Heart right ventricle (tissue), 16 donors: ENCODE measurements at regions not wholly inside any gene's neighbourhood (a gene's known extent, or its start where the extent isn't known, plus 50 kb on each side); places are given as distances from the start of the nearest gene placed in this dataset.

Experiments
- ATAC-seq, 8 donors: fragments of 200-7000 bp; cut with Tn5 transposase; one replicate each; pipeline ENCODE4 v1.9.1; 2020; ENCODE audit warnings: mild to moderate bottlenecking in 8 of 8, moderate library complexity in 8 of 8, moderate number of reproducible peaks in 1 of 8
- DNase-seq, 2 donors: peaks; one replicate each; pipeline ENCODE4 v3.0.0-alpha.2; 2020
- H3K27ac ChIP-seq, 10 donors: fragments of 200-600 bp; sonication (generic) in 2 of 10; one replicate each; pipeline versions ENCODE4 v1.5.0 to v1.8.0; 2020 to 2022; ENCODE audit warnings: mild to moderate bottlenecking in 3 of 10
- H3K27me3 ChIP-seq, 7 donors: fragments of 200-600 bp; one replicate each; pipeline ENCODE4 v1.8.0; 2021 to 2022; ENCODE audit warnings: mild to moderate bottlenecking in 2 of 7
- H3K36me3 ChIP-seq, 9 donors: fragments of 200-600 bp; sonication (generic) in 1 of 9; one replicate each; pipeline versions ENCODE4 v1.5.0 to v1.8.0; 2020 to 2022; ENCODE audit warnings: mild to moderate bottlenecking in 2 of 9
- H3K4me1 ChIP-seq, 9 donors: fragments of 200-600 bp; sonication (generic) in 1 of 9; one replicate each; pipeline versions ENCODE4 v1.5.0 to v1.8.0; 2020 to 2022; ENCODE audit warnings: mild to moderate bottlenecking in 4 of 9
- H3K4me3 ChIP-seq, 10 donors: fragments of 200-600 bp; sonication (generic) in 2 of 10; one replicate each; pipeline versions ENCODE4 v1.5.0 to v1.8.0; 2020 to 2022; ENCODE audit warnings: mild to moderate bottlenecking in 7 of 10, moderate library complexity in 2 of 10
- H3K9me3 ChIP-seq, 11 donors: fragments of 200-600 bp in 10 of 11; sonication (generic) in 2 of 11; one replicate each; pipeline versions ENCODE4 v1.5.0 to v1.8.0; 2013 to 2022; ENCODE audit warnings: mild to moderate bottlenecking in 2 of 11, control low read depth in 1 of 11, moderate library complexity in 1 of 11
- CTCF ChIP-seq, 9 donors: fragments of 200-600 bp; sonication (generic) in 2 of 9; IDR thresholded peaks; one replicate each; pipeline versions ENCODE4 v1.5.0 to v1.8.0; 2021 to 2022; ENCODE audit warnings: antibody characterized with exemption in 9 of 9, mild to moderate bottlenecking in 5 of 9, moderate library complexity in 1 of 9
- WGBS, 2 donors: extraction: QIAGEN DNeasy Blood & Tissue Kit; methylation state at CpG; one replicate each; pipeline ENCODE4 v1.1.7; 2013; ENCODE audit warnings: inconsistent platforms in 1 of 2; 5-methylcytosine and 5-hydroxymethylcytosine counted together
- intact Hi-C, 10 donors: fragments of 100-400 bp; cut with DNase I; formaldehyde crosslinking; loops; one replicate each; pipeline versions ENCODE4 v1.11.1 to v1.14.2; 2022
- donor health status: Arrhythmogenic right ventricular cardiomyopathy.
- donor health status: ischemic (EF 13 %, LVEDD 7.1; RV severe dilation, severe dysfunction).
- donor health status: healthy with polysubstance abuse.
- donor health status: DM: no; HTN: yes; CAD: no.
- donor health status: DM: no; HTN: no; CAD: no.
- donor health status: ischemic (EF 25% LVEDD 6.9; RV normal size, moderate dysfunction).
- donor health status: ischemic (EF 25% LVEDD 5.7; RV mildly dilated, moderate dysfunction).
- donor health status: healthy.
- donor health status: DM: yes; HTN: yes; CAD: no.
- donor health status: Ischemic cardiomyopathy.
- donor health status: ischemic (EF 35%, LVEDD 5.7; RV mildly dilated, moderate dysfunction).
- donor health status: nonischemic (EF 11% LVEDD 7.7; RV severe dilation, severe dysfunction).
- donor health status: DM: yes; HTN: yes; CAD: no.
- donor health status: PGD.
- donor health status: ischemic (EF 29% LVEDD 5.4; RV normal size, mild dysfunction).
- donor health status: nonischemic (EF 23%, LVEDD 6.1; RV moderate dilation, normal function).

- WGBS, 2 donors, result 94 to 95% methylated on average over 4 of the region's 4 CpGs
- no peak overlapping the region for H3K27ac ChIP-seq
- H3K9me3 ChIP-seq, result no peaks in the 10 kb centered on the region
- DNase-seq (no peak), ATAC-seq (no peak)
- H3K4me3 ChIP-seq, result no peak overlapping the region
- H3K4me1 ChIP-seq, result no peaks in the 10 kb centered on the region
- no peaks in the 10 kb centered on the region for H3K27me3 ChIP-seq
- intact Hi-C loops, result loop anchor here in 1 of 10 donors (10.0 kb wide), 1 partner anchor 83 kb away; no protein-coding TSS in a partner anchor
- no peak for TF ChIP-seq CTCF (IDR thresholded peaks at IDR 0.05)
- H3K36me3 ChIP-seq, result no peaks in the 10 kb centered on the region
Observed at GRCh38 chr7:91661727-91662126, 218.8 kb downstream of the MTERF1 start.

GRCh38 chr7:91668217-91668616 is 212.3 kb downstream of the MTERF1 start:
- Histone ChIP-seq H3K4me1 (no peaks in the 10 kb centered on the region), H3K36me3 (no peaks in the 10 kb centered on the region), H3K9me3 (no peaks in the 10 kb centered on the region), H3K27me3 (no peaks in the 10 kb centered on the region), H3K27ac (no peak overlapping the region), H3K4me3 (no peak overlapping the region)
- no peak for DNase-seq
- intact Hi-C loops, result loop anchor here in 1 of 10 donors (10.0 kb wide), 1 partner anchor 77 kb away; no protein-coding TSS in a partner anchor
- no peak for ATAC-seq
- TF ChIP-seq CTCF (IDR thresholded peaks at IDR 0.05), result no peak

- intact Hi-C loops, result no loop called here
- WGBS, 2 donors, result 96 to 100% methylated on average over 3 of the region's 3 CpGs
- Histone ChIP-seq H3K9me3 (no peaks in the 10 kb centered on the region), H3K36me3 (no peaks in the 10 kb centered on the region), H3K27me3 (no peaks in the 10 kb centered on the region), H3K27ac (no peak overlapping the region), H3K4me1 (no peaks in the 10 kb centered on the region), H3K4me3 (no peak overlapping the region)
- no peak for ATAC-seq
- TF ChIP-seq CTCF (IDR thresholded peaks at IDR 0.05), result no peak
- no peak for DNase-seq
Observed at GRCh38 chr7:91671245-91671644, 209.3 kb downstream of the MTERF1 start.

GRCh38 chr7:91674470-91674869 is 206.0 kb downstream of the MTERF1 start:
- intact Hi-C loops, result no loop called here
- no peak for DNase-seq
- no peak for ATAC-seq
- Histone ChIP-seq H3K36me3 (no peaks in the 10 kb centered on the region), H3K4me3 (no peak overlapping the region), H3K27me3 (no peaks in the 10 kb centered on the region), H3K4me1 (no peaks in the 10 kb centered on the region), H3K9me3 (peaks cover 0 to 4% (median 0%) of the 10 kb centered on the region in 11 donors), H3K27ac (no peak overlapping the region)
- WGBS, 2 donors, result 45 to 49% methylated on average over 4 of the region's 4 CpGs
- no peak for TF ChIP-seq CTCF (IDR thresholded peaks at IDR 0.05)
